Fibroblast of lung (primary cell): ENCODE measurements at regions not wholly inside any gene's neighbourhood (a gene's known extent, or its start where the extent isn't known, plus 50 kb on each side); places are given as distances from the start of the nearest gene placed in this dataset.

ENCODE experiments used
- CTCF ChIP-seq, 2 donors: IDR thresholded peaks in 1 of 2; conservative IDR thresholded peaks in 1 of 2; 1 replicate in 1 of 2; 2 replicates in 1 of 2; pipeline ENCODE4 v1.5.1; 2011 to 2012; ENCODE audit warnings: low read length in 2 of 2, control low read depth in 1 of 2, inconsistent platforms in 1 of 2, low read depth in 1 of 2, mild to moderate bottlenecking in 1 of 2
- EZH2 ChIP-seq: IDR thresholded peaks from 2 replicates; pipeline ENCODE4 v1.5.1; 2012; ENCODE audit warnings: low read length, control low read depth, mild to moderate bottlenecking; ENCODE audit errors: missing control alignments

DNA sequence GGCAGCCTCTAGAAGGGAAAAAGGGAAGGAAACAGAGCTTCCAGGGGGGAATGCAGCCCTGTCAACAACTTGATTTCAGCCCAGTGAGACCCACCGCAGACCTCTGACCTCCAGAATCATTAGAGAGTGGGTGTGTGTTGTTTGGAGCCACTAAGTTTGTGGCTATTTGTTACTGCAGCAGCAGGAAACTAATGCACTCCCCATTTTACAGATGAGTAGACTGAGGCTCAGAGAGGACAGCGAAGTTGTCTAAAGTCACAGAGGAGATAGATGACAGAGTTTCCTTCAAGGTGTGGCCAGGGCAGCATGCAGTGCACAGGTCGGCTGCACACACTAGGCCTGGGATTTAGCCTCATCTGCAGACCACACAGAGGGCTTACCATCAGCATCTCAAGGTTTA, 81.8 kb upstream of the ALDH1L1 start:
- TF ChIP-seq CTCF (conservative IDR thresholded peaks at IDR 0.05 in 1 of 2, IDR thresholded peaks at IDR 0.05 in 1 of 2; ENCODE audit: low read depth in 1 of 2, low read length in 2 of 2), result no peak
- TF ChIP-seq EZH2, result no peak
